ENCODE measurements at regions not wholly inside any gene's neighbourhood (a gene's known extent, or its start where the extent isn't known, plus 50 kb on each side); places are given as distances from the start of the nearest gene placed in this dataset.

DNA sequence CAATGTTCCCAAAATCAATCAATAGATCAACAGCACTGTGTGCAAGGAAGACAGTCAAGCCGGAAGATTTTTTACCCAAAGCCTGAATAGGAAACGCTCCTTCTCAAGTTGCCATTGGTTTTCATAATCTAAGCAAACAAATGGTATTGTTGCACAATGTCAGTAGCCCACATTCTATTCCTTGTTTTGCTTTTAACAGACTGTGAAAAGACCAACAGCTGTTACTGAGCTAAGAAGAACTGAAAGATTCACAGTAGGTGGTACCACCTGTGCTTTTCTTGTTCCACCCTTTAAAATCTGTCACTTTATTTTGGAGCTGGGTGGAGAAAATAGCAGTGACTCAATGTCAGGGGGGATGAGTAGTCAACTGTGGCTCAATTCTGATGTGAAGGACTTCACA lies 357.5 kb upstream of the CADM2 start:
- H3K9me3 ChIP-seq (ENCODE audit: control insufficient read depth in 4 of 4, low read length in 3 of 4) = no peaks in the 10 kb centered on the region
- H3K4me3 ChIP-seq (ENCODE audit: low read depth in 1 of 3, low read length in 3 of 3) = no peak overlapping the region
- no peak overlapping the region for H3K27ac ChIP-seq (ENCODE audit: low read depth in 1 of 2, low read length in 2 of 2)
- 34% methylated on average over 2 of the region's 2 CpGs for WGBS
- no peaks in the 10 kb centered on the region for H3K4me1 ChIP-seq (ENCODE audit: control insufficient read depth in 4 of 4, insufficient read depth in 4 of 4, low read length in 3 of 4)
- no peak overlapping the region for H3K9ac ChIP-seq (ENCODE audit: low read depth in 1 of 2, low read length in 2 of 2)
- no peaks in the 10 kb centered on the region for H3K36me3 ChIP-seq (ENCODE audit: control insufficient read depth in 4 of 4, insufficient read depth in 3 of 4, low read depth in 1 of 4, low read length in 3 of 4)
- peaks cover 0 to 2% (median 0%) of the 10 kb centered on the region in 4 donors for H3K27me3 ChIP-seq (ENCODE audit: control insufficient read depth in 4 of 4, insufficient read depth in 4 of 4, low read length in 3 of 4)
- DNase-seq (ENCODE audit: low spot score) = no peak
- no peak for TF ChIP-seq JUND (IDR thresholded peaks at IDR 0.05)
- TF ChIP-seq, protein P1, sequence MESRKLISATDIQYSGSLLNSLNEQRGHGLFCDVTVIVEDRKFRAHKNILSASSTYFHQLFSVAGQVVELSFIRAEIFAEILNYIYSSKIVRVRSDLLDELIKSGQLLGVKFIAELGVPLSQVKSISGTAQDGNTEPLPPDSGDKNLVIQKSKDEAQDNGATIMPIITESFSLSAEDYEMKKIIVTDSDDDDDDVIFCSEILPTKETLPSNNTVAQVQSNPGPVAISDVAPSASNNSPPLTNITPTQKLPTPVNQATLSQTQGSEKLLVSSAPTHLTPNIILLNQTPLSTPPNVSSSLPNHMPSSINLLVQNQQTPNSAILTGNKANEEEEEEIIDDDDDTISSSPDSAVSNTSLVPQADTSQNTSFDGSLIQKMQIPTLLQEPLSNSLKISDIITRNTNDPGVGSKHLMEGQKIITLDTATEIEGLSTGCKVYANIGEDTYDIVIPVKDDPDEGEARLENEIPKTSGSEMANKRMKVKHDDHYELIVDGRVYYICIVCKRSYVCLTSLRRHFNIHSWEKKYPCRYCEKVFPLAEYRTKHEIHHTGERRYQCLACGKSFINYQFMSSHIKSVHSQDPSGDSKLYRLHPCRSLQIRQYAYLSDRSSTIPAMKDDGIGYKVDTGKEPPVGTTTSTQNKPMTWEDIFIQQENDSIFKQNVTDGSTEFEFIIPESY (IDR thresholded peaks at IDR 0.05) = no peak
- no peak for TF ChIP-seq FOXA1 (IDR thresholded peaks at IDR 0.05)
- TF ChIP-seq HNF4G (IDR thresholded peaks at IDR 0.05) = no peak
- no peak for TF ChIP-seq EGR1 (IDR thresholded peaks at IDR 0.05; ENCODE audit: low read depth in 2 of 2)
- TF ChIP-seq RAD21 (IDR thresholded peaks at IDR 0.05) = no peak
- TF ChIP-seq RXRA (IDR thresholded peaks at IDR 0.05) = no peak
- TF ChIP-seq SP1 (IDR thresholded peaks at IDR 0.05) = no peak
- no peak for TF ChIP-seq FOXA2 (IDR thresholded peaks at IDR 0.05)
- TF ChIP-seq TAF1 (conservative IDR thresholded peaks at IDR 0.05) = no peak
- no peak for TF ChIP-seq GABPA (IDR thresholded peaks at IDR 0.05 in 1 of 2, conservative IDR thresholded peaks at IDR 0.05 in 1 of 2)
- no peak for TF ChIP-seq HNF4A (conservative IDR thresholded peaks at IDR 0.05)
- TF ChIP-seq, protein P2, sequence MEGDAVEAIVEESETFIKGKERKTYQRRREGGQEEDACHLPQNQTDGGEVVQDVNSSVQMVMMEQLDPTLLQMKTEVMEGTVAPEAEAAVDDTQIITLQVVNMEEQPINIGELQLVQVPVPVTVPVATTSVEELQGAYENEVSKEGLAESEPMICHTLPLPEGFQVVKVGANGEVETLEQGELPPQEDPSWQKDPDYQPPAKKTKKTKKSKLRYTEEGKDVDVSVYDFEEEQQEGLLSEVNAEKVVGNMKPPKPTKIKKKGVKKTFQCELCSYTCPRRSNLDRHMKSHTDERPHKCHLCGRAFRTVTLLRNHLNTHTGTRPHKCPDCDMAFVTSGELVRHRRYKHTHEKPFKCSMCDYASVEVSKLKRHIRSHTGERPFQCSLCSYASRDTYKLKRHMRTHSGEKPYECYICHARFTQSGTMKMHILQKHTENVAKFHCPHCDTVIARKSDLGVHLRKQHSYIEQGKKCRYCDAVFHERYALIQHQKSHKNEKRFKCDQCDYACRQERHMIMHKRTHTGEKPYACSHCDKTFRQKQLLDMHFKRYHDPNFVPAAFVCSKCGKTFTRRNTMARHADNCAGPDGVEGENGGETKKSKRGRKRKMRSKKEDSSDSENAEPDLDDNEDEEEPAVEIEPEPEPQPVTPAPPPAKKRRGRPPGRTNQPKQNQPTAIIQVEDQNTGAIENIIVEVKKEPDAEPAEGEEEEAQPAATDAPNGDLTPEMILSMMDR (IDR thresholded peaks at IDR 0.05; ENCODE audit: low read depth, low read length, missing input control) = no peak
- TF ChIP-seq, protein P3, sequence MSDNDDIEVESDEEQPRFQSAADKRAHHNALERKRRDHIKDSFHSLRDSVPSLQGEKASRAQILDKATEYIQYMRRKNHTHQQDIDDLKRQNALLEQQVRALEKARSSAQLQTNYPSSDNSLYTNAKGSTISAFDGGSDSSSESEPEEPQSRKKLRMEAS (IDR thresholded peaks at IDR 0.05) = no peak
- TF ChIP-seq, protein P4, sequence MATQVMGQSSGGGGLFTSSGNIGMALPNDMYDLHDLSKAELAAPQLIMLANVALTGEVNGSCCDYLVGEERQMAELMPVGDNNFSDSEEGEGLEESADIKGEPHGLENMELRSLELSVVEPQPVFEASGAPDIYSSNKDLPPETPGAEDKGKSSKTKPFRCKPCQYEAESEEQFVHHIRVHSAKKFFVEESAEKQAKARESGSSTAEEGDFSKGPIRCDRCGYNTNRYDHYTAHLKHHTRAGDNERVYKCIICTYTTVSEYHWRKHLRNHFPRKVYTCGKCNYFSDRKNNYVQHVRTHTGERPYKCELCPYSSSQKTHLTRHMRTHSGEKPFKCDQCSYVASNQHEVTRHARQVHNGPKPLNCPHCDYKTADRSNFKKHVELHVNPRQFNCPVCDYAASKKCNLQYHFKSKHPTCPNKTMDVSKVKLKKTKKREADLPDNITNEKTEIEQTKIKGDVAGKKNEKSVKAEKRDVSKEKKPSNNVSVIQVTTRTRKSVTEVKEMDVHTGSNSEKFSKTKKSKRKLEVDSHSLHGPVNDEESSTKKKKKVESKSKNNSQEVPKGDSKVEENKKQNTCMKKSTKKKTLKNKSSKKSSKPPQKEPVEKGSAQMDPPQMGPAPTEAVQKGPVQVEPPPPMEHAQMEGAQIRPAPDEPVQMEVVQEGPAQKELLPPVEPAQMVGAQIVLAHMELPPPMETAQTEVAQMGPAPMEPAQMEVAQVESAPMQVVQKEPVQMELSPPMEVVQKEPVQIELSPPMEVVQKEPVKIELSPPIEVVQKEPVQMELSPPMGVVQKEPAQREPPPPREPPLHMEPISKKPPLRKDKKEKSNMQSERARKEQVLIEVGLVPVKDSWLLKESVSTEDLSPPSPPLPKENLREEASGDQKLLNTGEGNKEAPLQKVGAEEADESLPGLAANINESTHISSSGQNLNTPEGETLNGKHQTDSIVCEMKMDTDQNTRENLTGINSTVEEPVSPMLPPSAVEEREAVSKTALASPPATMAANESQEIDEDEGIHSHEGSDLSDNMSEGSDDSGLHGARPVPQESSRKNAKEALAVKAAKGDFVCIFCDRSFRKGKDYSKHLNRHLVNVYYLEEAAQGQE (IDR thresholded peaks at IDR 0.05) = no peak
- TF ChIP-seq NR2F2 (IDR thresholded peaks at IDR 0.05) = no peak

DNA sequence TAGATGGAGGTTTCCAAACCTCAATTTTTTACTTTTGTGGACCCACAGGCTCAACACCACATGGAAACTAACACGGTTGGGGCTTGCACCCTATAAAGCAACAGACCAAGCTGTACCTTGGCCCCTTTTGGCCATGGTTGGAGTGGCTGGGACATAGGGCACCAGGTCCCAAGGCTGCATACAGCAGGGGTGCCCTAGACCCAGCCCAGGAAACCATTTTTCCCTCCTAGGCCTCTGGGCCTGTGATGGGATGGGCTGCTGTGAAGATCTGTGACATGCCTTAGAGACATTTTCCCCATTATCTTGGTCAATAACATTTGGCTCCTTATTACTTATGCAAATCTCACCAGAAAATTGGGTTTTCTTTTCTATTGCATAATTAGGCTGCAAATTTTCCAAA lies 337.0 kb upstream of the CADM2 start:
- H3K4me3 ChIP-seq (ENCODE audit: low read depth in 1 of 3, low read length in 3 of 3) = no peak overlapping the region
- peaks cover 0 to 1% (median 0%) of the 10 kb centered on the region in 4 donors for H3K9me3 ChIP-seq (ENCODE audit: control insufficient read depth in 4 of 4, low read length in 3 of 4)
- no peak overlapping the region for H3K27ac ChIP-seq (ENCODE audit: low read depth in 1 of 2, low read length in 2 of 2)
- WGBS = 64% methylated on average over 1 of the region's 1 CpG
- no peaks in the 10 kb centered on the region for H3K27me3 ChIP-seq (ENCODE audit: control insufficient read depth in 4 of 4, insufficient read depth in 4 of 4, low read length in 3 of 4)
- no peaks in the 10 kb centered on the region for H3K36me3 ChIP-seq (ENCODE audit: control insufficient read depth in 4 of 4, insufficient read depth in 3 of 4, low read depth in 1 of 4, low read length in 3 of 4)
- no peak for DNase-seq (ENCODE audit: low spot score)
- no peak overlapping the region for H3K9ac ChIP-seq (ENCODE audit: low read depth in 1 of 2, low read length in 2 of 2)
- no peaks in the 10 kb centered on the region for H3K4me1 ChIP-seq (ENCODE audit: control insufficient read depth in 4 of 4, insufficient read depth in 4 of 4, low read length in 3 of 4)
- TF ChIP-seq HNF4G (IDR thresholded peaks at IDR 0.05) (no peak), JUND (IDR thresholded peaks at IDR 0.05) (no peak), EGR1 (IDR thresholded peaks at IDR 0.05; ENCODE audit: low read depth in 2 of 2) (no peak), RXRA (IDR thresholded peaks at IDR 0.05) (no peak), FOXA1 (IDR thresholded peaks at IDR 0.05) (no peak), TAF1 (conservative IDR thresholded peaks at IDR 0.05) (no peak), NR2F2 (IDR thresholded peaks at IDR 0.05) (no peak), HNF4A (conservative IDR thresholded peaks at IDR 0.05) (no peak), SP1 (IDR thresholded peaks at IDR 0.05) (no peak), FOXA2 (IDR thresholded peaks at IDR 0.05) (no peak), YY1 (IDR thresholded peaks at IDR 0.05) (no peak), GABPA (IDR thresholded peaks at IDR 0.05 in 1 of 2, conservative IDR thresholded peaks at IDR 0.05 in 1 of 2) (no peak)
- TF ChIP-seq, protein P3 (IDR thresholded peaks at IDR 0.05) = no peak
- TF ChIP-seq, protein P4 (IDR thresholded peaks at IDR 0.05) = no peak
- TF ChIP-seq, protein P2 (IDR thresholded peaks at IDR 0.05; ENCODE audit: low read depth, low read length, missing input control) = no peak

All from liver (tissue), 8 donors.